ENCODE measurements at regions not wholly inside any gene's neighbourhood (a gene's known extent, or its start where the extent isn't known, plus 50 kb on each side); places are given as distances from the start of the nearest gene placed in this dataset.

DNA sequence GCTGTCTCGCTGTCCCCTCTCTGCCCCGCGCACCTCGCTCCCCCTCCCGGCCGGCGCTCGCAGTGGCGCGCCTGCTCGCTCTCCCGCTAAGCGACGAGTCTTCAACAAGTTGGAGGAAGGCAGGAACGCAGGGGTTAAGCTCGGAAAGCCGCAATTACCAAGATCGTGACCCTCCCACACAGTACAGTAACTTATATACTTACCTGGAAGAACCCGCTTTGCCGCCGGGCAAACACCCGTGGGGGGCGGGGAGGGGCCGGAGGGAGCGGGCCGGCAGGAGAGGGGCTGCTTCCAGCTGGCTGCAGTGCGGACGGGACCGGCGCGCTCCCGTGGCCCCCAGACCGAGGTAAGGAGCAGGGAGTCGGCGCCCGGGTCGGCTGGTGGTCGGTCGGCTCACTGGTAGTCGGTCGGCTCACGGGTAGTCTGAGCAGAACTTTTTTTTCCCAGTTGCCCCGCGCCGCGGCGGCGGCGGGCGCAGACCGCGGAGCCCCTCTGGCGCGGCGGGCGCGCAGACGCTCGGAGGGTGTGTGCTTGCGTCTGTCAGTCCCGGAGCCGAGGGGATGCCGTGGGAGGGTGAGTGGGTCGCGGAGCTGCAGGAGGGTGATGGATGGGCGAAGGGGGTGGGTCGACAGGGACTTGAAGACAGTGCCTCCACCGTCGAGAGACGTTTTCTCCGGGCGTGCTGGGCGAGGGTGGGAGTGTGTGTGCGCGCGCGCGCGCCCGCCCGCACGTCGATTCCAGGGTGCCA is 101.2 kb upstream of the HSD17B12 start:
- Mint-ChIP-seq H3K36me3 (ENCODE audit: low read depth) (no peaks in the 10 kb centered on the region), H3K27me3 (peaks cover 88% of the 10 kb centered on the region), H3K27ac (no peak overlapping the region), H3K4me1 (peaks cover 21% of the 10 kb centered on the region), H3K4me3 (peak overlapping the region; percentile 73), H3K9me3 (peaks cover 9% of the 10 kb centered on the region)
- intact Hi-C loops (cut with micrococcal nuclease), result loop anchor here (2.0 to 5.0 kb wide), 5 partner anchors 63 to 728 kb away; partner anchors contain the start of genes C11orf96 and HSD17B12
- DNase-seq, result peak; percentile 63

DNA sequence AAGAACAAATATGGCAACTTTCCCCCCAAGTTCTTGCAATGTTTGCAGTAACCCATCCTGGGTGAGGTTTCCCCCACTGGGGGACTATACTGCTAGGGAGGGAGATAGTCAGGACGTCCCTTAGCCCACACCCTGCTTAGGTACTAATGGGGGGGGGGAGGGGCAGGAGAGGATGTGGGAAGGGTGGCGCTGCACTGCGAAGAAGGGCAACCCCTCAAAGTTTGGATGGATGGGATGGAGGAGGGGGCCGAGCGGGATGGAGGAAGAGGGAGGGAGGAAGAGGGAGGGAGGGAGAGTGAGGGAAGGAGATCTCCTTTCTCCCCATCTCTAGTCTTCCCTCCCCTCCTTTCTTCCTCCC is 100.6 kb upstream of the HSD17B12 start:
- H3K4me3 Mint-ChIP-seq, result peak overlapping the region; percentile 69
- intact Hi-C loops (cut with micrococcal nuclease), result loop anchor here (2.0 to 5.0 kb wide), 5 partner anchors 62 to 727 kb away; partner anchors contain the start of genes C11orf96 and HSD17B12

DNA sequence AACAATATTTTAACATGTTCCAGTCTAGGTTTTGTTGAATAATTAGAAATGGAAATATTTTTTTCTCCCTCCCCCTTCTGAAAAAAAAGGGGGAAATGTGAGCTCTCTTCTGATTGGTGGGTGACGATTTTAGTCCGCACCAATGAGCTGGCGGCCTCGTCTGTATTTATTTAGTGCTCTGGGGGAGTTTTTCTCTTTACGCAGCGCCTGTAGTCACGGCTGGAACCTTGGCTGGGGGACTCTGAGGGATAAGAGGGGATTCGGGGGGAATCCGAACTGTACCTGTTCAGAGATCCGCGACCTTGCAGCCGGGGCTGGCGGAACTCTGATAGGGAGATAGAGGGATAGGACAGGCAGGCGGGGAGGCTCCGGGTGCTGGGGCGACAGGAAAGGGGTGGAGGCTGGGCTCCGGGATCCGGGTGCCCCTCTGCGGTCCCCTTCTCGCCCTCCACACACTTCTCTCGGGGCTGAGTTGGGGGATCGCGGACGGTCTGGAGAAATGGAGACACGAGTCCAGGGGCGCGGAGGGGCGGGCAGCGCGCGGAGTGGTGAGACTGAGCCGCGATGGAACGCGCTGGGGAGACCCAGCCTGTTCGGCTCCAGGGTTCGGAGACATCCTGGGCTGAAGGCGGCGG is 99.7 kb upstream of the HSD17B12 start:
- Mint-ChIP-seq H3K36me3 (ENCODE audit: low read depth) (no peaks in the 10 kb centered on the region), H3K4me1 (peaks cover 18% of the 10 kb centered on the region), H3K27ac (peak overlapping the region; percentile 69), H3K27me3 (peaks cover 85% of the 10 kb centered on the region), H3K4me3 (peak overlapping the region; percentile 59), H3K9me3 (peaks cover 9% of the 10 kb centered on the region)
- intact Hi-C loops (cut with micrococcal nuclease), result no loop called here
- peak; percentile 54 for DNase-seq

More for the DNA sequence above, 100.6 kb upstream of the HSD17B12 start:
- Mint-ChIP-seq H3K27me3 (peaks cover 85% of the 10 kb centered on the region), H3K4me1 (peaks cover 20% of the 10 kb centered on the region), H3K27ac (no peak overlapping the region), H3K36me3 (ENCODE audit: low read depth) (no peaks in the 10 kb centered on the region), H3K9me3 (peaks cover 9% of the 10 kb centered on the region)
- no peak for DNase-seq

DNA sequence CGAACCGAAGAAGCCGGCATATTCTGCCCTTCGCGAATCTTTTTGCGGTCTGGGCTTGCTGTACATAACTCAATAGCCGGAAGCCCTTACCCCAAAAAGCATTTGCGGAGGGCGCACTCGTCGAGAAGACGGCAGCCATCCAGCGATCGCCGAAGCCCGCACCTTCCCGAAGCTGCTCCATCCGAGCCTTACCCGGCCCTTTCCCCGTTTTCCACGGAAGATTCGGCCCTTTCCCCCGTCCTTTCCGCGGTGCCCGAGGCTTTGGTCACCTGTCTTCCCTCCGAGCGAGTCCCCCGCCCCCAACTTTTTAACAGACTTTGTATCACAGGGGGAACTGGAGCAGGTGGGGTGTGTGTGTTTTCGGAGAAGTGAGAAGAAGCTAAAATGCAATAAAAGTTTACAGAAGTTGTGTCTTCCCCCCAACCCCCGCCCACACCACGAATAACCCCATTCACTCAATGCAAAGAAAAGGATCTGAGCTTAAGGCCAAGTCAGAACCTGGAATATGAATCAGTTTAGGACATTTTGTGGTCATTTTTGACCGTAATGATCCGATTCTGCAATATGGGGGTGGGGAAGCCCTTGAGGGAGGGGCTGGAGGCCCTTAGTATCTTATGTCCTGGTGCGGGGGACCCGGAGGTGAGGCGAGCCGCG is 99.0 kb upstream of the HSD17B12 start:
- H3K27ac Mint-ChIP-seq, result no peak overlapping the region
- H3K27me3 Mint-ChIP-seq, result peaks cover 80% of the 10 kb centered on the region
- no peak overlapping the region for H3K4me3 Mint-ChIP-seq
- peak; percentile 54 for DNase-seq
- no peaks in the 10 kb centered on the region for H3K36me3 Mint-ChIP-seq (ENCODE audit: low read depth)
- H3K4me1 Mint-ChIP-seq, result peaks cover 17% of the 10 kb centered on the region
- peaks cover 9% of the 10 kb centered on the region for H3K9me3 Mint-ChIP-seq
- intact Hi-C loops (cut with micrococcal nuclease), result no loop called here

DNA sequence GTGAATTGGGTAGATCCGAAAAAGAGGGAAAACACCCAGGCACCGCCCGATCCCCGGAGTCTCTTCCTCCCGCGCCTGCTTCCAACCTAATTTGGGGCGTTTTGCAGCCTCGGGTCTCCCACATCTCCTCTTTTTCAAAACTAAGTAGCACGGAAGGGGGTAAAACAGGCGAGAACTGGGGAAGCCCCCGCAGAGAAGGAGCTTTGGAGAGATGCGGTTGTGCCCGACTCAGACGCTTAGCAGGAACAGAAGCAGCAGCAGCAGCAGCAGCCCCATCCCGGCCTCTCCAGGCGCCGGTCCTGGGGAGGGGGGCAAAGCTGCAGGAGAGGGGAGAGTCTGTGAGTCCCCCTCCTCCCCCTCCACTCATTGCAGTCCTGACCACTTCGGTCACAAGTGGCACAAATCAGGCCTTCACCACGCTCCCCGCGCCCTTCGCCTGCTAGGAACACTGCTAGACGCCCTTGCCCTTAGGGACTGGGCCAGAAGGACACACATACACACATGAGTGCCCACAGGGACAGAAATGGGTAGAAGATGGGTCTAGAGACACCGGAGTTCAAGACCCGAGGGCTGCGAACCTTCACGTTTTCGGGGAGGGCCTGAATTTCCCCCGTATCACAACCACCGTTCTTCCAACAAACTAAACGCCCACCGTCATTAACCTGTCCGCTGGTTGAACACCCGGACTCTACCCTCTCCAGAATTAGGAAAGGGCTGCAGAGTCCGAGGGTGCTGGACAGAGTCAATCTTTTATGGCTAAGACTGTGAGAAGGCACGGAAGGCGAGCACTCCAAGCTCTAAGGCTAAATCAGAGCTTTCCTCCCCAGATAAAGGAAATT is 98.3 kb upstream of the HSD17B12 start:
- intact Hi-C loops (cut with micrococcal nuclease), result no loop called here

DNA sequence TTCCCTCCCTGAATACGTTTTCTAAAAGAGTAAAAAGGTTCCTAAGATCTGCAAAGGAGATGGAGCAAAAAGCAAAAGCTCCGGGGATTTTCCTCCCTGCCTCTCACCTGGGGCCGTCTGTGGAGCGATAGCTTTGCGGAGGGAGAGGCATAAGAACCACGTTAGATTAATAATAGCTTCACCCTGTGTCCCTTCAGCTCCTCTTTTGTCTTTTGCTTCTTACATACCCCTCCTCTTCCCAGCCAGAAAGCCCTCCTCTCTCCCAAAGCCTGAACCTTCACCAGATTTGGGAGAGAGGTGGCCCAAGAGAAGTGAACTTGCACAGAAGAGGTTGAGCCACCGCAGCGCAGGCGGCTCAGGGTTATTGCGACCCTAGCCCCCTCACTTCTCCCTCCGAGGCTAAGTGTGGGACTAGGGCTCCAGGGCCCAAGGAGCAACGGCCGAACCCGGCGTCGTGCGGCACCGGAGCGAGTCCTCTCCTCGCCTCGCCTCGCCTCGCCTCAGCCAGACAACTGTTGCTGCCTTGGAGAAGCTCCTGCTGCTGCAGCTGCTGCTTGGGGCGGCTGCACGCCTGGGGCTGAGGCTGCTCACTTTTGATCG is 97.6 kb upstream of the HSD17B12 start:
- no peaks in the 10 kb centered on the region for H3K9me3 Mint-ChIP-seq
- H3K4me3 Mint-ChIP-seq, result no peak overlapping the region
- intact Hi-C loops (cut with micrococcal nuclease), result no loop called here
- H3K4me1 Mint-ChIP-seq, result peaks cover 13% of the 10 kb centered on the region
- H3K27me3 Mint-ChIP-seq, result peaks cover 76% of the 10 kb centered on the region
- no peaks in the 10 kb centered on the region for H3K36me3 Mint-ChIP-seq (ENCODE audit: low read depth)
- no peak overlapping the region for H3K27ac Mint-ChIP-seq
- peak; percentile 43 for DNase-seq

More for the DNA sequence above, 98.3 kb upstream of the HSD17B12 start:
- H3K9me3 Mint-ChIP-seq, result peaks cover 5% of the 10 kb centered on the region
- H3K27me3 Mint-ChIP-seq, result peaks cover 76% of the 10 kb centered on the region
- DNase-seq, result peak; percentile 49
- no peaks in the 10 kb centered on the region for H3K36me3 Mint-ChIP-seq (ENCODE audit: low read depth)
- H3K4me3 Mint-ChIP-seq, result no peak overlapping the region
- H3K27ac Mint-ChIP-seq, result no peak overlapping the region
- peaks cover 13% of the 10 kb centered on the region for H3K4me1 Mint-ChIP-seq

DNA sequence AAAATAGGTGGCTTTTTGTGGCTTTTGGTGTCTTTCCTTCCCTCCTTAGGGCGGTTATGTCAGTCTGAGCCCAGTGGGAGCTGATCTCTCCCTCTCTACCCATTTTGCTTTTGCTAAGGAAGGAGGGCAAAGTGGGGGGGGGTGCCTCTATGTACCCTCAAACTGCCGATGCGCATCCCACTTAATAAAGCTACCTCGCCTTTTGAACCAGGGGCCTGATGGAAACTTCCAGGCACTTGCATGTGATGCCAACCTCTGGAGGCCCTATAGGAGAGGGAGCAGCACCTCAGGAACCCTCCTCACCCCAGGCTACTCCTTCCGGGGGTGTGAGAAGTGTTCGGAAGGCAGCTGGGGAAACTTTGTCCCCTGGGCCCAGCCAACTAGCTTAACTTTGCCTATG is 97.0 kb upstream of the HSD17B12 start:
- intact Hi-C loops (cut with micrococcal nuclease), result no loop called here
- no peaks in the 10 kb centered on the region for H3K9me3 Mint-ChIP-seq
- no peaks in the 10 kb centered on the region for H3K36me3 Mint-ChIP-seq (ENCODE audit: low read depth)
- H3K27ac Mint-ChIP-seq, result no peak overlapping the region
- no peak overlapping the region for H3K4me3 Mint-ChIP-seq
- H3K4me1 Mint-ChIP-seq, result peaks cover 13% of the 10 kb centered on the region
- DNase-seq, result peak; percentile 37
- H3K27me3 Mint-ChIP-seq, result peaks cover 77% of the 10 kb centered on the region

DNA sequence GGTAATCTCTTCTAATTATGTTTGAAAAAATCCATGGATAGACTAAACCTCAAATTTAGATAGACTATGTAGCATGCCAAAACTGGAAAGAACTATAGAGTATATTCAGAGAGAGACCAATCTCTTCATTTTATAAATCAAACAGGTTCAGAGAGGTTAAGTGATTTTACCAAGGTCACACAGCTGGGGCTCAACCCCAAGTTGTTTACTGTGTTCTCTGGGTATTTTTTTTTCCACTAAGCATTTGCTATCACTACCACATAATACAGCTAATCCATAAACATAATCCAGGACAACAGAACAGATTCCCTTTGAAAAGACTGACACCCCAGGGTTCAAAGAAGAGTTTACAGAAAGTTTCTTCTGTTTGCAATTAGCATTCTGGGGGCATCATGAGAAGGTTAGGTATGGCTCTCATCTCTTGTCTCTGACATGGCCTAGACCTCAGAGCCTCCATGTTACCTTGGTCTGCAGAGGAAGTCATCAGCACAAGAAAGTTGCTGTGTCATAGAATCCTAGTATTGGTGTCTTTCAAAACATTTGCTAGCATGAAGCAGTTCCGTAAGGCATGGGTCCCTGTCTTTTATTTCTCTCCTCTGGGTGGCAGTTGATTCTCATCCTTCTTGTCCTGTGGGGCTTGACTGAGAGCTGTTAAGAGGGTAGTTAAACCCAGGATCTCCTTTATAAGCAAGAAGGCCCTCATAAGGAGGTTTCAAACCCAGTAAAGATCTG is 94.5 kb upstream of the HSD17B12 start:
- peak; percentile 1 for DNase-seq
- Mint-ChIP-seq H3K9me3 (no peaks in the 10 kb centered on the region), H3K4me3 (no peak overlapping the region), H3K27me3 (peaks cover 66% of the 10 kb centered on the region), H3K4me1 (peaks cover under 1% of the 10 kb centered on the region), H3K36me3 (ENCODE audit: low read depth) (no peaks in the 10 kb centered on the region), H3K27ac (no peak overlapping the region)
- intact Hi-C loops (cut with micrococcal nuclease), result no loop called here

DNA sequence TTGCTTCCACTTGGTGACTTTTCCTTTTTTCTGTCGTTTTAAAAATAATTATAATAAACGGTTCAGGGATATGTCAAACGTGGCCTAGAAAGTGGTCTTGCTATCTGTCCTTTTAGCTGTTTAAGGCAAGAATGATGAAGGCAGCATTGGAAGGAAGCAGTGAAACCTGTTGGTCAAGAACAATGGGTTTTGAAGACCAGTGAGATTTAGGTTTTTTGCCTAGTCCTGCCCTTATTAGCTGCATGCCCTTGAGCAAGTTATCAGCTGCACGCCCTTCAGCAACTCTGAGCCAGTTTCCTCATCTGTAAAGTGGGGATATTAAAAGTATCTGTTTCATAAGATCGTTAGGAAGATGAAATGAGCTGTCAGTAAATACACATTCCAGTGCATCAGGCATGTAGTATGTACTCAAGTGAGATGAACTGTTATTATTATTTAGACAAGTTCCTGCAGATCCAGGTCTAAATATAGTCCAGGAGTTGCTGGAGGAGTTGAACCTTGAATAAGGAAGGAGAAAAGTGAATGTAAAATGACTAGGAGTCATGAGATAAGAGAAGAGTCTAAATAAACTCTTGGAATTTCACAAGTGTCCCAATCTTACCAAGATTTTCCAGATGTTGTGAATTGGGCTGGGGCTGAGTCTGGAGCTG is 90.8 kb upstream of the HSD17B12 start:
- intact Hi-C loops (cut with micrococcal nuclease), result no loop called here
- DNase-seq, result peak; percentile 25
- no peaks in the 10 kb centered on the region for H3K9me3 Mint-ChIP-seq
- H3K27ac Mint-ChIP-seq, result no peak overlapping the region
- no peak overlapping the region for H3K4me3 Mint-ChIP-seq
- peaks cover 44% of the 10 kb centered on the region for H3K27me3 Mint-ChIP-seq
- H3K36me3 Mint-ChIP-seq (ENCODE audit: low read depth), result no peaks in the 10 kb centered on the region
- H3K4me1 Mint-ChIP-seq, result no peaks in the 10 kb centered on the region

DNA sequence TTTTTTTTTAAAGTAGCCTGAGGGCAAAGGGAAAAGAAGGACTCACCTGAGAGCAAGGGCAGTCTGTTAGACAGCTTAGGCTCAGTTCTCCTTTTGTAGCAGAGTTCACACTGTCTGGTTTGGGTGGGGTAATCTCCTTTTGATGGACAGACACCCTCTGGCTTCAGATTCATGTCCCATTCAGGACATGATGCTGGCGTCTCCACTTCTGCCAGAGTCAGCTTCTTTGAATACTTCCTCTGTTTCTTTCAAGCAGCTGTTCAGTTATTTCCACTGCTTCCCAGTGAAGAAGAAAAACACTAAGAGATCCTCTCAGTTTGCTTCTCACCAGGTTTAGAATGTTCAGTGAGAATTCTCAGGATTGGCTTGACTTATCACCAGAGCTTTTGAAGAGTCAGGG is 79.0 kb upstream of the HSD17B12 start:
- no peaks in the 10 kb centered on the region for H3K9me3 Mint-ChIP-seq
- H3K27ac Mint-ChIP-seq, result no peak overlapping the region
- intact Hi-C loops (cut with micrococcal nuclease), result no loop called here
- peaks cover 14% of the 10 kb centered on the region for H3K27me3 Mint-ChIP-seq
- no peaks in the 10 kb centered on the region for H3K36me3 Mint-ChIP-seq (ENCODE audit: low read depth)
- no peak for DNase-seq
- H3K4me3 Mint-ChIP-seq, result no peak overlapping the region
- no peaks in the 10 kb centered on the region for H3K4me1 Mint-ChIP-seq

DNA sequence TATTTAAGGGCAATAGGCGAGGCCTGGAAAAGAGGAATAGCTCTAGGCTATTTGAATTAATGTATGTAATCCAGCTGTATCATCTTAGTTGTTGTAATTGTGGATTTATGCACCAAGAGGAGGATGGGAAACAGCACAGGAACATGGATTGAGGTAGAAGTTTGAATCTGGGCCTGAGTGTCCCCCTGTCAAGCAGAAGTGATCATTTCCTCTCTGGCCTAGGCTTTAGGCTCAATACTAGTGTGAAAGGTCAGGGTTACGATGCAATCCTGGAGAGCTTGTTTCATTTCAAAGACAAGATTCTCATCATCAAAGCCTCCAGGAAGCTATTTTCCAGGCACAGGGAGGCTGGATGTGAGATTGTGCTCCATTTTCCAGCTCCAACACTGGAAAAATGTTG is 77.9 kb upstream of the HSD17B12 start:
- peaks cover 13% of the 10 kb centered on the region for H3K27me3 Mint-ChIP-seq
- intact Hi-C loops (cut with micrococcal nuclease), result no loop called here
- no peaks in the 10 kb centered on the region for H3K36me3 Mint-ChIP-seq (ENCODE audit: low read depth)
- DNase-seq, result no peak
- H3K4me3 Mint-ChIP-seq, result no peak overlapping the region
- H3K27ac Mint-ChIP-seq, result no peak overlapping the region
- no peaks in the 10 kb centered on the region for H3K9me3 Mint-ChIP-seq
- no peaks in the 10 kb centered on the region for H3K4me1 Mint-ChIP-seq

DNA sequence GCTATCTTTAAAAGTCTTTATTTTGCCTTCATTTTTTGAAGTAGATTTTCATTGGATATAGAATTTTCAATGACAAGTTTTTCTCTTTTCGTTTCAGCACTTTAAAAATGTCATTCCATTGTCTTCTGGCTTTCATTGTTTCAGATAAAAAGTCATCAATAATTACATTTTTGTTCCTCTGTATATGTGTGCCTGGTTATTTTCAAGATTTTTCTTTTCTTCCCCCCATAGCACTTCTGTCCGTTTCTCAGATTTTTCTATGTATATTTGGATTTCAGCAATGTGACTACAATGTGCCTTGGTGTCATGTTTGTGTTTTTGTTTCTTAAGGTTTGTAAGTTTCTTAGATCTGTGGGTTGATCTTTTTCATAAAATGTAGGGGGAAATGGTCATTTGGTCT is 66.3 kb upstream of the HSD17B12 start:
- no peak overlapping the region for H3K27ac Mint-ChIP-seq
- H3K9me3 Mint-ChIP-seq, result peaks cover 14% of the 10 kb centered on the region
- H3K4me3 Mint-ChIP-seq, result no peak overlapping the region
- H3K27me3 Mint-ChIP-seq, result no peaks in the 10 kb centered on the region
- intact Hi-C loops (cut with micrococcal nuclease), result no loop called here
- no peaks in the 10 kb centered on the region for H3K4me1 Mint-ChIP-seq
- no peaks in the 10 kb centered on the region for H3K36me3 Mint-ChIP-seq (ENCODE audit: low read depth)
- no peak for DNase-seq
